ENCODE measurements at regions not wholly inside any gene's neighbourhood (a gene's known extent, or its start where the extent isn't known, plus 50 kb on each side); places are given as distances from the start of the nearest gene placed in this dataset.

- TF ChIP-seq CTCF (IDR thresholded peaks at IDR 0.05; ENCODE audit: poor library complexity) (no peak), EZH2 (IDR thresholded peaks at IDR 0.05; ENCODE audit: borderline replicate concordance) (no peak), EZH2phosphoT487 (IDR thresholded peaks at IDR 0.05; ENCODE audit: low read depth, severe bottlenecking, unreplicated experiment) (no peak)
Observed at GRCh38 chr9:108168236-108168850, 678.8 kb upstream of the KLF4 start.
